Epithelial cell of esophagus (primary cell): ENCODE measurements at regions not wholly inside any gene's neighbourhood (a gene's known extent, or its start where the extent isn't known, plus 50 kb on each side); places are given as distances from the start of the nearest gene placed in this dataset.

ENCODE experiments used
- DNase-seq: peaks from one replicate; pipeline ENCODE4 v3.0.0; 2010; ENCODE audit warnings: low read depth
- H3K4me3 ChIP-seq: 2 replicates; pipeline ENCODE4 v1.5.1; 2011; ENCODE audit warnings: mild to moderate bottlenecking, low read length, control low read depth
- CTCF ChIP-seq: IDR thresholded peaks from 2 replicates; pipeline ENCODE4 v1.5.1; 2011; ENCODE audit warnings: low read depth, mild to moderate bottlenecking, low read length, control low read depth, inconsistent platforms; ENCODE audit not compliant: insufficient read depth; ENCODE audit errors: missing control alignments

GRCh38 chr2:236638707-236639106 is 69.1 kb downstream of the ACKR3 start:
- no peak for TF ChIP-seq CTCF
- H3K4me3 ChIP-seq: no peak overlapping the region
- DNase-seq: no peak

DNA sequence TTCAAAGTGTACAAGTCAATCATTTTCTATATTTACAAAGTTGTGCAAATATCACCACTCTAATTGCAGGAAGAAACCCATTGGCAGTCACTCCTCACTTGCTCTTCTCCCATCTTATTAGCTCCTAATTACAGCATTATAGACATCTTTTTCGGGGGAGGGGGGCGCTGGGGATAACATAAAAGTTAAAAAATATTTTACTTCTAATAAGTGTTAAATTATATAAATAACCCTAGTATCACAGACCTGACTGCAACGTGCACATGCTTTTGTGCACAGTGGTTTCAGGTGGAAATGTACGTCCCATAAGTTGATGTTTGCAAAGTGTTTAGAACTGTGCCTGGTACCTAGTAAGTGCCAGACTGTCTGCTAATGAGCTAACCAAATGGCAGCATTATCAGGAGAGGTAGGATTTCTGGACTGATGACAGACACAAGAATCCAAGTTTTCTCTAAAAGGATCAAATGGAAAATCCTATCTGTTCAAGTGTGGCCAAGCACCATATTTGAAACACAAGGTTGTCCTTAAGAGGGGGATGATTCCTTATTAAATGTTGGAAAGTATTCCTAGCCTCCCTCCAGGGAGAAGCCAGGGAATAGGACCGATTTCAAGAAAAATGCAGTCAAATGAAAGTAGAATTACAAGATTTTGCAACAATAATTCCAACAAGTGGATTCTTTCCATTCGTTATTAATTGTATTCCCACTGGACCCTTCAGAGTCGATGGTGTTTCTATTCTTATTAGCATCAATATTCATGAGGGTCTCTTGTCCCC is 70.0 kb downstream of the ACKR3 start:
- no peak overlapping the region for H3K4me3 ChIP-seq
- TF ChIP-seq CTCF: no peak
- DNase-seq: no peak

DNA sequence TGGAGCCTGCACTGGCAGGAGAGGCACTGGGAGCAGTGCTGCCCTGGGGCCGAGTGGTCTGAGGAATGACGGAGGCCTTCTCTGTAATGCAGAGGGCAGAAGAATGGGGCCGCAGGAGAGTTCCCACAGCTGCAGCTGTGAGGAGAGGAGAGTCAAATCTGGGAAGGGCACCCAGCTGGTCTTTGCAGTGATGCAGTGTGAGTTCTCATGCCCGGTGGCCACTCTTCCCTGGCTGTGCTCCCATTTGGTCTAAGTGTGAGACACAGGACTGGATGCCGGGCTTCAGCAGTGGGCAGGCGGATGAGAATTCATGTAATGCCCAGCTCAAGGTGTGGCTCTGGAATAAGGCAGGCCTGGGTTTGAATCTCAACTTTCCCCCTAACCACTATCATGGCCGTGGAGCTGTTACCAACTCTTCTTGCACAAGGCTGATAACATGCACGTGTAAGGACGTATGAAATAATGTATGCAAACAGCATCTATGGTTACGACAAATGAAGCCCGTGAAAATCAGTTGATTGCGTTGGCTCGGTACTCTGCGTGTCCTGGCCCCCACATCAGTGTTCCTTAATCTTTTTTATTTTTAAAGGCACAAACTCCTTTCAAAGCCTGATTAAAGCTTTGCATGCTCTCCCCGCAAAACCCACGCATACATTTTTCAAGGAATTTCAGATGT is 71.6 kb downstream of the ACKR3 start:
- H3K4me3 ChIP-seq: no peak overlapping the region
- no peak for TF ChIP-seq CTCF
- no peak for DNase-seq

- TF ChIP-seq CTCF: no peak
- no peak overlapping the region for H3K4me3 ChIP-seq
- DNase-seq: no peak
These were observed 72.5 kb downstream of the ACKR3 start for GRCh38 chr2:236642125-236642524.

GRCh38 chr2:236642584-236643291 is 73.1 kb downstream of the ACKR3 start:
- DNase-seq: peak; percentile 97
- H3K4me3 ChIP-seq: no peak overlapping the region
- no peak for TF ChIP-seq CTCF

GRCh38 chr2:236643480-236643879 is 73.9 kb downstream of the ACKR3 start:
- no peak for TF ChIP-seq CTCF
- no peak overlapping the region for H3K4me3 ChIP-seq
- no peak for DNase-seq

- no peak overlapping the region for H3K4me3 ChIP-seq
- DNase-seq: no peak
- no peak for TF ChIP-seq CTCF
These were observed 74.4 kb downstream of the ACKR3 start for GRCh38 chr2:236644067-236644466.
